Prostate gland (tissue), 2 donors: ENCODE measurements at regions not wholly inside any gene's neighbourhood (a gene's known extent, or its start where the extent isn't known, plus 50 kb on each side); places are given as distances from the start of the nearest gene placed in this dataset.

ENCODE experiments used
- CTCF ChIP-seq, 4 experiments: fragments of 200-600 bp in 2 of 4; fragments of 450-650 bp in 2 of 4; sonication (generic) in 2 of 4; IDR thresholded peaks; 1 replicate in 3 of 4; 2 replicates in 1 of 4; pipeline ENCODE4 v1.5.1; 2016 to 2019; ENCODE audit warnings: antibody characterized with exemption in 4 of 4, mild to moderate bottlenecking in 2 of 4, moderate library complexity in 2 of 4
- POLR2A ChIP-seq: fragments of 450-650 bp; IDR thresholded peaks from one replicate; pipeline ENCODE4 v1.6.1; 2016; ENCODE audit warnings: antibody characterized with exemption, mild to moderate bottlenecking

DNA sequence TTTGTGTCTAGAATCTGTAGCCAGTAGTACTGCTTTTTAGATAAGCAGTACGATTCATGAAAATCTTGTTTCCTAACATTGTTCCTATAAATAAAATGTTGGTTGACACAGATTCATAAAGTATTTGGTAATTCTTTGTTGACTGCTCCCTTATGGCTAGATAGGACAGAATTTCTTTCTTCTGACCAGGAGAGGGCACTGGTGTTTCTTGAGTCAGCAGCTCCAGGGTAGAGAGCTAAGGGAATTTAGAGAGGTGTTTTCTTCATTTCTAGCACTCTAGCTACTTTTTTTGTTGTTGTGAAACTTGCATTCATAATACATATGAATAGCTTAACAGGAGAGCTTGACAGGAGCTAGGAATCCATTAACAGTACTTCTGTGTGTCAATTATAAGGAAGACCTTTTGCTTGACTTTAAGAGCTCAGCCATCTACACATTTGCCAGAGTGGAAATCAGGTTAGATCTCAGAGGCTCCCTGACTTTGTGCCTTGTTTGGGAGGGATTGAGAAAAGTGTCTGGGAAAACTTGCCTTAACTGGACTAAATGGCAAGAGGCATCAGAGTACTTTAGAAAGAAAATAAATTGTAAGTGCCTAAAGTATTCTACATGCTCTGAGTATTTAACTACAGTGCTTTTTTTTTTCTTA lies 756.1 kb downstream of the SH3BGRL start:
- TF ChIP-seq POLR2A (no peak), CTCF (IDR thresholded peaks at IDR 0.05) (peak in 1 of 4 experiments; percentile 21)
